Lower leg skin (tissue), 3 donors: ENCODE measurements at regions not wholly inside any gene's neighbourhood (a gene's known extent, or its start where the extent isn't known, plus 50 kb on each side); places are given as distances from the start of the nearest gene placed in this dataset.

ENCODE experiments used
- CTCF ChIP-seq, 3 donors: fragments of 450-650 bp; IDR thresholded peaks; one replicate each; pipeline ENCODE4 v1.5.1; 2016; ENCODE audit warnings: antibody characterized with exemption in 3 of 3, mild to moderate bottlenecking in 3 of 3, moderate library complexity in 2 of 3
- POLR2A ChIP-seq, 2 donors: fragments of 450-650 bp; IDR thresholded peaks; one replicate each; pipeline ENCODE4 v1.6.1; 2016 to 2017; ENCODE audit warnings: antibody characterized with exemption in 2 of 2, mild to moderate bottlenecking in 1 of 2, moderate library complexity in 1 of 2

GRCh38 chr14:76697246-76697905 lies 63.9 kb upstream of the VASH1 start:
- TF ChIP-seq CTCF (IDR thresholded peaks at IDR 0.05) (no peak), POLR2A (IDR thresholded peaks at IDR 0.05) (no peak)
